ENCODE measurements at regions not wholly inside any gene's neighbourhood (a gene's known extent, or its start where the extent isn't known, plus 50 kb on each side); places are given as distances from the start of the nearest gene placed in this dataset.
"Not testable (repeated sequence)": the region's sequence is repeated elsewhere in the genome, so short reads cannot be mapped to it uniquely, and the experiment has no call there.

GRCh38 chr7:131039836-131040235, 287.8 kb upstream of the MKLN1 start:
- no peaks in the 10 kb centered on the region for H3K36me3 ChIP-seq (ENCODE audit: control insufficient read depth in 2 of 2, extremely low read depth in 1 of 2, insufficient read depth in 2 of 2, low read length in 2 of 2)
- H3K9me3 ChIP-seq (ENCODE audit: control insufficient read depth, low read depth, low read length), result no peaks in the 10 kb centered on the region
- peaks cover 8% of the 10 kb centered on the region for H3K4me1 ChIP-seq (ENCODE audit: control insufficient read depth, extremely low read depth, insufficient read depth, low read length)
- H3K27ac ChIP-seq (ENCODE audit: control insufficient read depth, insufficient read depth, low read length), result no peak overlapping the region
- H4K20me1 ChIP-seq (ENCODE audit: control insufficient read depth, extremely low read depth, insufficient read depth, low read length), result no peaks in the 10 kb centered on the region
- no peaks in the 10 kb centered on the region for H3K27me3 ChIP-seq (ENCODE audit: control insufficient read depth, extremely low read depth, insufficient read depth, low read length)
- H3K9me1 ChIP-seq (ENCODE audit: control insufficient read depth, extremely low read depth, insufficient read depth, low read length), result no peaks in the 10 kb centered on the region
- DNase-seq (ENCODE audit: low read depth, low spot score) (no peak), FAIRE-seq (no peak)
- H3K79me2 ChIP-seq (ENCODE audit: control insufficient read depth, insufficient read depth, low read length), result peaks cover 6% of the 10 kb centered on the region
- peak overlapping the region; percentile 50 for H3K4me2 ChIP-seq (ENCODE audit: control insufficient read depth, extremely low read depth, insufficient read depth, low read depth, low read length)
- dilution Hi-C loops (cut with MboI; ENCODE audit: extremely low pct_ligation_motif_present, low sequenced_read_pairs), result no loop called here
- TF ChIP-seq EZH2 (IDR thresholded peaks at IDR 0.05; ENCODE audit: low read length) (no peak), CTCF (optimal IDR thresholded peaks at IDR 0.05 in 1 of 3, IDR thresholded peaks at IDR 0.05 in 1 of 3, conservative IDR thresholded peaks at IDR 0.05 in 1 of 3; ENCODE audit: extremely low read depth in 1 of 3, insufficient read depth in 2 of 3, low read length in 3 of 3) (no peak)
- H3K9ac ChIP-seq (ENCODE audit: control insufficient read depth, extremely low read depth, insufficient read depth, low read length), result no peak overlapping the region
- H3K4me3 ChIP-seq (ENCODE audit: control insufficient read depth in 2 of 3, extremely low read depth in 1 of 3, insufficient read depth in 2 of 3, low read depth in 1 of 3, low read length in 3 of 3), result no peak overlapping the region
- H2AFZ ChIP-seq (ENCODE audit: control insufficient read depth, low read length), result peak overlapping the region; percentile 1

- Histone ChIP-seq H3K9me1 (ENCODE audit: control insufficient read depth, extremely low read depth, insufficient read depth, low read length) (no peaks in the 10 kb centered on the region), H3K27ac (ENCODE audit: control insufficient read depth, insufficient read depth, low read length) (peak overlapping the region; percentile 29), H2AFZ (ENCODE audit: control insufficient read depth, low read length) (no peak overlapping the region), H3K4me1 (ENCODE audit: control insufficient read depth, extremely low read depth, insufficient read depth, low read length) (peaks cover 8% of the 10 kb centered on the region), H3K27me3 (ENCODE audit: control insufficient read depth, extremely low read depth, insufficient read depth, low read length) (no peaks in the 10 kb centered on the region), H3K4me3 (ENCODE audit: control insufficient read depth in 2 of 3, extremely low read depth in 1 of 3, insufficient read depth in 2 of 3, low read depth in 1 of 3, low read length in 3 of 3) (no peak overlapping the region), H3K4me2 (ENCODE audit: control insufficient read depth, extremely low read depth, insufficient read depth, low read depth, low read length) (peak overlapping the region; percentile 50), H3K79me2 (ENCODE audit: control insufficient read depth, insufficient read depth, low read length) (peaks cover 6% of the 10 kb centered on the region), H3K36me3 (ENCODE audit: control insufficient read depth in 2 of 2, extremely low read depth in 1 of 2, insufficient read depth in 2 of 2, low read length in 2 of 2) (no peaks in the 10 kb centered on the region), H4K20me1 (ENCODE audit: control insufficient read depth, extremely low read depth, insufficient read depth, low read length) (no peaks in the 10 kb centered on the region), H3K9ac (ENCODE audit: control insufficient read depth, extremely low read depth, insufficient read depth, low read length) (peak overlapping the region; percentile 44), H3K9me3 (ENCODE audit: control insufficient read depth, low read depth, low read length) (no peaks in the 10 kb centered on the region)
- DNase-seq (ENCODE audit: low read depth, low spot score) (no peak), FAIRE-seq (peak; percentile 69)
- dilution Hi-C loops (cut with MboI; ENCODE audit: extremely low pct_ligation_motif_present, low sequenced_read_pairs), result no loop called here
- no peak for TF ChIP-seq EZH2 (IDR thresholded peaks at IDR 0.05; ENCODE audit: low read length)
- TF ChIP-seq CTCF (optimal IDR thresholded peaks at IDR 0.05 in 1 of 3, IDR thresholded peaks at IDR 0.05 in 1 of 3, conservative IDR thresholded peaks at IDR 0.05 in 1 of 3; ENCODE audit: extremely low read depth in 1 of 3, insufficient read depth in 2 of 3, low read length in 3 of 3), result peak; percentile 72 to 92 (median 83)
Measured at GRCh38 chr7:131040467-131040932, 287.2 kb upstream of the MKLN1 start.

GRCh38 chr7:131041012-131041695, 286.5 kb upstream of the MKLN1 start:
- H3K4me1 ChIP-seq (ENCODE audit: control insufficient read depth, extremely low read depth, insufficient read depth, low read length); H4K20me1 ChIP-seq (ENCODE audit: control insufficient read depth, extremely low read depth, insufficient read depth, low read length); H3K79me2 ChIP-seq (ENCODE audit: control insufficient read depth, insufficient read depth, low read length); H3K27me3 ChIP-seq (ENCODE audit: control insufficient read depth, extremely low read depth, insufficient read depth, low read length); H3K9me3 ChIP-seq (ENCODE audit: control insufficient read depth, low read depth, low read length); DNase-seq (ENCODE audit: low read depth, low spot score); H3K4me2 ChIP-seq (ENCODE audit: control insufficient read depth, extremely low read depth, insufficient read depth, low read depth, low read length); H3K27ac ChIP-seq (ENCODE audit: control insufficient read depth, insufficient read depth, low read length); FAIRE-seq; H2AFZ ChIP-seq (ENCODE audit: control insufficient read depth, low read length); H3K4me3 ChIP-seq (ENCODE audit: control insufficient read depth in 2 of 3, extremely low read depth in 1 of 3, insufficient read depth in 2 of 3, low read depth in 1 of 3, low read length in 3 of 3); dilution Hi-C loops (cut with MboI; ENCODE audit: extremely low pct_ligation_motif_present, low sequenced_read_pairs); H3K36me3 ChIP-seq (ENCODE audit: control insufficient read depth in 2 of 2, extremely low read depth in 1 of 2, insufficient read depth in 2 of 2, low read length in 2 of 2); H3K9ac ChIP-seq (ENCODE audit: control insufficient read depth, extremely low read depth, insufficient read depth, low read length); H3K9me1 ChIP-seq (ENCODE audit: control insufficient read depth, extremely low read depth, insufficient read depth, low read length): not testable (repeated sequence)

Data from keratinocyte (primary cell).